AG04450 (cell line): ENCODE measurements at regions not wholly inside any gene's neighbourhood (a gene's known extent, or its start where the extent isn't known, plus 50 kb on each side); places are given as distances from the start of the nearest gene placed in this dataset.

ENCODE experiments used
- CTCF ChIA-PET: fragments of 300-600, 350-600 bp; formaldehyde crosslinking; extraction: SDS; loops from one replicate; lab custom pipeline; 2022; ENCODE audit warnings: antibody characterized with exemption, inconsistent platforms; lab: Charles Lee
- POLR2A ChIA-PET: fragments of 350-600 bp; formaldehyde crosslinking; extraction: SDS; loops from one replicate; lab custom pipeline; 2021; ENCODE audit warnings: antibody characterized with exemption, inconsistent platforms; lab: Yijun Ruan, JAX
- DNase-seq: peaks from one replicate; pipeline ENCODE4 v3.0.0-alpha.2; 2011; ENCODE audit warnings: low read depth, low spot score
- H3K27ac ChIP-seq: one replicate; pipeline ENCODE4 v1.5.1; 2012; ENCODE audit warnings: low read depth, low read length, control low read depth
- H3K27me3 ChIP-seq: one replicate; pipeline ENCODE4 v1.6.0; 2012; ENCODE audit warnings: low read length; ENCODE audit not compliant: control insufficient read depth, insufficient read depth
- H3K4me3 ChIP-seq: 2 replicates; pipeline ENCODE4 v1.5.1; 2011; ENCODE audit warnings: mild to moderate bottlenecking, low read depth, low read length, control low read depth
- H3K9me3 ChIP-seq: 2 replicates; pipeline ENCODE4 v1.5.1; 2012; ENCODE audit warnings: low read length; ENCODE audit not compliant: control insufficient read depth, insufficient read depth
- CTCF ChIP-seq: IDR thresholded peaks from 2 replicates; pipeline ENCODE4 v1.5.1; 2011; ENCODE audit warnings: low read depth, low read length, control low read depth, inconsistent platforms

- CTCF ChIA-PET = no interaction called here
- Histone ChIP-seq H3K4me3 (no peak overlapping the region), H3K27ac (no peak overlapping the region), H3K27me3 (no peaks in the 10 kb centered on the region), H3K9me3 (no peaks in the 10 kb centered on the region)
- POLR2A ChIA-PET = no interaction called here
- no peak for TF ChIP-seq CTCF
- DNase-seq = no peak
Measured at GRCh38 chr5:62708481-62709325, 130.1 kb downstream of the LRRC70 start.

GRCh38 chr5:62707563-62707962 lies 128.9 kb downstream of the LRRC70 start:
- ChIA-PET POLR2A (no interaction called here), CTCF (no interaction called here)
- no peak for TF ChIP-seq CTCF

GRCh38 chr5:62707131-62707530 lies 128.5 kb downstream of the LRRC70 start:
- ChIA-PET POLR2A (no interaction called here), CTCF (no interaction called here)
- Histone ChIP-seq H3K4me3 (no peak overlapping the region), H3K9me3 (no peaks in the 10 kb centered on the region), H3K27ac (no peak overlapping the region), H3K27me3 (no peaks in the 10 kb centered on the region)
- no peak for TF ChIP-seq CTCF
- DNase-seq = no peak

More at GRCh38 chr5:62707563-62707962, 128.9 kb downstream of the LRRC70 start:
- Histone ChIP-seq H3K9me3 (no peaks in the 10 kb centered on the region), H3K4me3 (no peak overlapping the region), H3K27me3 (no peaks in the 10 kb centered on the region), H3K27ac (no peak overlapping the region)
- DNase-seq = no peak

GRCh38 chr5:62705022-62705421 lies 126.4 kb downstream of the LRRC70 start:
- CTCF ChIA-PET = interaction anchor here (0.6 kb wide), 1 partner anchor 1910 kb away, joined by 3 read pairs; no protein-coding TSS in a partner anchor
- H3K27me3 ChIP-seq = no peaks in the 10 kb centered on the region
- POLR2A ChIA-PET = no interaction called here
- no peak overlapping the region for H3K27ac ChIP-seq
- no peak overlapping the region for H3K4me3 ChIP-seq
- no peaks in the 10 kb centered on the region for H3K9me3 ChIP-seq
- TF ChIP-seq CTCF = no peak
- DNase-seq = no peak

GRCh38 chr5:62702126-62702525 lies 123.5 kb downstream of the LRRC70 start:
- no peak for DNase-seq
- H3K9me3 ChIP-seq = no peaks in the 10 kb centered on the region
- H3K4me3 ChIP-seq = no peak overlapping the region
- no peaks in the 10 kb centered on the region for H3K27me3 ChIP-seq
- H3K27ac ChIP-seq = no peak overlapping the region
- ChIA-PET POLR2A (no interaction called here), CTCF (no interaction called here)
- no peak for TF ChIP-seq CTCF
